HG02852 (cell line): ENCODE measurements at regions not wholly inside any gene's neighbourhood (a gene's known extent, or its start where the extent isn't known, plus 50 kb on each side); places are given as distances from the start of the nearest gene placed in this dataset.
"Not testable (repeated sequence)": the region's sequence is repeated elsewhere in the genome, so short reads cannot be mapped to it uniquely, and the experiment has no call there.

ENCODE experiments used
- ATAC-seq: cut with Tn5 transposase; IDR thresholded peaks from one replicate; pipeline ENCODE4 v1.9.1; 2021; ENCODE audit warnings: mild to moderate bottlenecking, moderate library complexity; ENCODE audit not compliant: unreplicated experiment

- peak; percentile 22 for ATAC-seq
Observed at GRCh38 chr1:234961456-234962339, 166.9 kb downstream of the TOMM20 start.

GRCh38 chr1:234960722-234961455, 167.7 kb downstream of the TOMM20 start:
- no peak for ATAC-seq

DNA sequence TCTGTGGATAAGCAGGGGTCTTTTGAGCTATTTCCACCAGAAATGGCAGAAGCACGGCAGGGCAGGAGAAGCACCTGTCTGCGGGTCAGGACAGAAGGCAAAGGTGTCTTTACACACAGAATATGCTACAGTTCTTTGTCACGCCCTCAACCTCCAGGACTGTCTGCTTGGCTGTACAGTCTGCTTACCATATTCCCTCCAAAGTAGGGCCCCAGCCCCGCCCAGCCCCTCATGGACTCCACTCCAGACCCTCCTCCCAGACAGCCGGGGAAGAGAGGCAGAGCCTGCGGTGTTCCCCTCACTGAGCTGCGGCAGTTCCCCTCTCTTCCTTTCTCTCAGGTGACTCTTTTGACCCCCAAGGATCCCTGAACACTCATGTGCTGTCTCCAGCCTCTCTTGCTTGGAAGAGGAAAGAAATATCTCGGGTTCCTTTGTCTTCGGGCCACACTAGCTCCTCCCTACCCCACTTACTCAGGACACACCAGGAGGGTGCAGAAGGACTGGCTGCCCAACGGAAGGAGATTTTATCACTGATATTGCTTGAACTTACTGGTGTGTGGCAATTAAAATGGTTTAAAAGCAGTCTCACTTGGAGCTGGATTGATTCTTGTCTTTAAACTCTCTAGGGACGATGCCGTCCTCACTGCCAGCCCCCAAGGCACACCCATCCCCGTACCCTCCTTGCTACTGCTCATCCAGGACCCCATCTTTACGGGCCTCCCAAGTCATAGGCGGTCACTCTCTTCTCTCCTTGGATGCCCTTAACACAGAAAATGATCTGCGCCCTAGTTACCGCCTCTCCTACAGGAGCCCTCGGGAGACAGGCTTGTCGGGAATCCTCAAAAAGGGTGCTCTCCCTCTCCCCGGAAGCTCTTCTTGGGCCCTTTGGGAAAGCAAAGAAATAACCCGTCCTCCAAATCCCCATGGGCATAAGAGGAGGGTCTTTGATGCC, 169.7 kb downstream of the TOMM20 start:
- ATAC-seq, result no peak

GRCh38 chr1:234958066-234958705, 170.5 kb downstream of the TOMM20 start:
- no peak for ATAC-seq

GRCh38 chr1:234957330-234958065, 171.1 kb downstream of the TOMM20 start:
- ATAC-seq, result no peak

DNA sequence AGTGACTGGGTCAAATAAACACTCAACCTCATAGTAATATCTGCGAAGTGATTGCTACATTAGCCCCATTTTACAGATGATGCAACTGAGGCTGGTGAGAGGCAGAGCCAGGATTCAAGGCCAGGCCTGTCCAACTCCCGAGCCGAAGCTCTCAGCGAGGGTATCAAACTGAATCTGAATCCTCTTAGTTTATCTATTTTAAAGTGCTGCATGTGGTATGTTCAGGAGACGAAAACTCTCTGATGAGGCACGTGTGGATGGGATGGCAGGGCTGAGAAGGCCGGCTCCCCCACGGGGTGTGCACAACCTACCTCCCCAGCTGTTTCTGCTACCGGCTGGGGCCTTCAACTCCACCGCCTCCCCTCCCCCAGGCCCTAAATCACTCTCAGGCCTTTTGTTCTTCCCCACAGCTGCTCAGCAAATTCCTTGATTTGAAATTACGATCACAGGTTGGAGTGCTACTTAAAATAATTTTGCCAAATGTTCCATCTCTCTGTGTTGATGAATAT, 171.8 kb downstream of the TOMM20 start:
- no peak for ATAC-seq

GRCh38 chr1:234955107-234955731, 173.4 kb downstream of the TOMM20 start:
- ATAC-seq, result no peak

DNA sequence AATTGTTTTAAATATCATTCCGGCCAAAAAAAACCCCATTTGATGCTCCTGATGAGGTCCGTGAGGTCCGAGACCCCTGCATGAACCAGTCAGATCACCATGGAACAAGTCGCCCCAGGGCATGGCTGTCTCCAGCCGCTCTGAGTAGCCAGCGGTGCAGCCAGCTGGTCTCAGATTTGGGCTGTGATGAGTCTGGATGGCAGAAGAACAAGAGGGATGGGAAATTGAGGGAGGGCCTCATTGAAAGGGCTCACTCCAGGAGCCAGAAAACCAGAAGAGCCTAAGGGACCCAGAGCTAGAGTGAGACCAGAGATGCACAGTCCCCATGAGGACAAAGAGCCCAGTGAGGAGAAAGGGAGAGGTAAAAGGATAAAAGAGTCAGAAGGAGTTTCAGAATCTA, 174.0 kb downstream of the TOMM20 start:
- ATAC-seq, result no peak

DNA sequence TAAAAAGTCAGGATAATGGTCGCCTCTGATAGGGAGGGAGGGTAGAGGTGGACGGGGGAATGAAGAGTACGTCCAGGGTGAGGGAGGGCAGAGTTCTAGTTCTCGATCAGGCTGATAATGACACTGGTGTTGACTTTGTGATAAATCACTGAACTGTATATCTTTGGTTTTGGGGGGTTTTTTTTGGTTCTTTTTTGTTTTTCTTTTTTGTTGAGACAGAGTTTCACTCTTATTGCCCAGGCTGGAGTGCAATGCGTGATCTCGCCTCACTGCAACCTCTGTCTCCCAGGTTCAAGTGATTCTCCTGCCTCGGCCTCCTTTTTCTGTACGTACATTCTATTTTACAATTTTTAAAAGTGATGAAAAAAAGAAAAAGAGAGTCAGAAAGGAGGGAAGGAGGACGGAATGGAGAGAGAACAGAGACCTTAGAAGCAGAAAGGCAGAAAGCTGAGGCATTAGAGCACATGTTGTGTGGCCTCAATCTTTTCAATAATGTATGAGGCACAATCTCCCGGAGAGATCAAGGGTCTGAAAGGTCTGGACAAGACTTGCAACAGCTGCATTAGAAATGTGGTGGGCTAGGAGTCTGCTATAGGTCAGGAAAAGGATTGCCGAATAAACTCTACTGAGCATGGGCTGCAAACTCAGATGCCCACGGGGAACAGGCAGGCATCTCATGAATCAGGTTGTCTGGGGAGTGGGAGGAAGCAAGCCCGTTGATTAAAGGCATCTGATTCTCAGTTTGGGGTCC, 174.8 kb downstream of the TOMM20 start:
- ATAC-seq, result peak; percentile 41

DNA sequence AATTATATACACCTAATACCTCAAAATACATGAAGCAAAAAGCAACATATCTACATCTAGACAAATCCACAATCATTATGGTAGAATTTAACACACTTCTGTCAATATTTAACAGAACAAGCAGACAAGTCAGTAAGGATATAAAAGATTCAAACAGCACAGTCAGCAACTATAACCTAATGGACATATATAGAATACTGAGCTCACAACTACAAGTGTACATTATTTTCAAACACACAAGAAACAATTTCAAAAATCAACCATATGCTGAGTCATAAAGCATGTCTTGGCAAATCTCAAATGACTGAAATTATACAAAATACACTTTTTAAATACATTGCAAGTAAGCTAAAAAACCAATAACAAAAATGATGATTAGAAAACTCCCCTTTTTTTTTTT, 178.0 kb downstream of the TOMM20 start:
- no peak for ATAC-seq

DNA sequence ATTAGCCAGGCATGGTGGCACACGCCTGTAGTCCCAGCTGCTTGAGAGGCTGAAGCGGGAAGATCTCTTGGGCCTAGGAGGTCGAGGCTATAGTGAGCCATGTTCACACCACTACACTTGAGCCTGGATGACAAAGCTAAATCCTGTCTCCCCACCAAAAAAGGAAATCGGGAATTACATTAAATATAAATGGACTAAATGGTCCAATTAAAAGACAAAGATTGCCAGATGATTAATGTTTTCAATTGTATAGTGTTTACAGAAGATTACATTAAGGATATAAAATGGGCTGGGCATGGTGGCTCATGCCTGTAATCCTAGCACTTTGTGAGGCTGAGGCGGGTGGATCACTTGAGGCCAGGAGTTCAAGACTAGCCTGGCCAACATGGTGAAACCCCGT, 179.1 kb downstream of the TOMM20 start:
- not testable (repeated sequence) for ATAC-seq

- no peak for ATAC-seq
Observed at GRCh38 chr1:234944439-234945344, 183.9 kb downstream of the TOMM20 start.

DNA sequence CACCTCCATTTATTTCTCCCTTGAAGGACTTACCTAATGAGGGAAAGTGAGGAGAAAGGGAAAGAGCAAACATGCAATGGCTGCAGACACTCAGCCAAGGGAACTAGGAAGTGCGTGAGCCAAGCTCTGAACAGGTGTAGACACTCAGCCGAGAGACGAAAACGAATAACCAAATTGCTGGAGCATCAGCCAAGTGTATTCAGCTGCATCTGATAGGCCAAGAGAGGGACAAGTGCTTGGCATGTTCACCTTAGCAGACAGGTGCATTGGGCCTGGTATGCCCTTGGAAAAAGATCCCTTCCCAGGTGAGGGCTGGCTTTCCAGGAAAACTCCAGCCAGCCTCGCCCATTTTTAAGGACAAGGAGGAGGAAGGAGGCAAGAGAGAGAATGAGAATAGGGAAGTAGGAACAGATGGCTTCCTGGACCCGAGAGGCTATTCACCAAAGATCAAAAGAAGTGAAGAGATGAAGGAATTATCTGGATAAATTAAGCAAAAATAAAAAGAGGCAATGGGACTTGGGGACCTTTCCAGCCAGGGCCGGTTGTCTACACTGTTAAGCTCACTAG, 184.7 kb downstream of the TOMM20 start:
- no peak for ATAC-seq

DNA sequence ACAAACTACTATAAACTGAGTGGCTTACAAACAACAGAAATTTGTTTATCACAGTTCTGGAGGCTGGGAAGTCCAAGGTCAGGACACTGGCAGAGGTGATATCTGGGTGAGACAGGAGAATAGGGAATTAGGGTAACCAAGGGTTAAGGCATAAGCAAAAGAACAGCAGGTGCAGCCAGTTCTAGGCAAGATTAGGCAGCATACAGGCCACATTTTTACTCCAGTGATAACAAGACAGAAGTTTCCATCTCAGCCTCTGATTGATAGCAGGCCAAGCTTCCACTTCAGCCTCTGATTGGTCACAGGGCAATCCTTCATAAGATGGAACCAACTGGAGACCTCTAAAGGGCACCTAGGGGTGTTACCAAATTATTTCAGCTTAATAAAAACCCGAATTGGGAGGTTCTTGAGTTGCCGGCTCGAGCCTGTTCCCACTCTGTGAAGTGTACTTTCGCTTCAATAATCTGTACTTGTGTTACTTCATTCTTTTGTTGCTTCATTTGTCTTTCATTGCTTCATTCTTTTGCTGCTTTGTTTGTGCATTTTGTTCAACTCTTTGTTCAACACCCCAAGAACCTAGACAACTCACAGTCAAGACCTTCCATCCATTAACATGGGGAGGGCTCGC, 185.6 kb downstream of the TOMM20 start:
- ATAC-seq, result no peak

GRCh38 chr1:234942012-234942332, 186.7 kb downstream of the TOMM20 start:
- ATAC-seq, result no peak

DNA sequence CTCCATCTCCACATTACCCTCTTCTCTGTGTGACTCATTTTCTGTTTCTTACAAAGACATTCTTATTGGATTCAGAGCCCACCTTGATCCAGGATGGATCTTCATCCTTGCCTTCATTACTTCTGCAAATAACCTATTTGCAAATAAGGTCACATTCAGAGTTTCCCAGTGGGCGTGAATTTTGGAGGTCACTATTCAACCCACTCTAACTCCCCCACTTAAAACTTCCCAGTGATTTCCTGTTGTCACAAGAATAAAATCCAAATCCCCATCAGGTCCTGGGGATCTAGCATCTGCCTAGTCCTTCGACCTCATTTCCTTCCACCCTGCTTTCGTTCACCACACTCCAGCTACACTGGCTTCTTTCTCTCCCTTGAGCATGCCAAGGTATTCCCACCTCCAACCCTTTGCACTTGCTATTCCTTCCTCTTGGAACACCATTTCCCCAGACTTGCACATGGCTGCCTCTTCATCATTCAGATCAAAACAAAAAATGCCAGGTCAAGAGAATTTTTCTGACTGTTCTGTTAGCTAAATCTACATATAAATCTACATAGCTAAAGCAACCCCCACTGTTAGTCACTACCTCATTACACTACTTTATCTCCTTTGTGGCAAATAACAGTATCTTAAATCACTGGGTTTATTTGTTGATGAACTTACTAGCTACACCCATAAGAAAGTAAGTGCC, 187.2 kb downstream of the TOMM20 start:
- ATAC-seq, result no peak
